SU-DHL-6 (cell line): ENCODE measurements at regions not wholly inside any gene's neighbourhood (a gene's known extent, or its start where the extent isn't known, plus 50 kb on each side); places are given as distances from the start of the nearest gene placed in this dataset.

Source experiments
- CTCF ChIP-seq: fragments of 200-600 bp; sonication (generic); IDR thresholded peaks from one replicate; pipeline ENCODE4 v1.5.1; 2017; ENCODE audit warnings: antibody characterized with exemption, mild to moderate bottlenecking, low read length, moderate library complexity; ENCODE audit not compliant: insufficient read depth, poor library complexity, severe bottlenecking
- EZH2phosphoT487 ChIP-seq: fragments of 200-600 bp; sonication (generic), shearing (Covaris generic); conservative IDR thresholded peaks from 2 replicates; pipeline ENCODE4 v1.6.1; 2018; ENCODE audit warnings: mild to moderate bottlenecking, antibody characterized with exemption, low read length, moderate library complexity, mixed read lengths

GRCh38 chr3:40995271-40995670, 204.0 kb upstream of the CTNNB1 start:
- TF ChIP-seq CTCF, result no peak
- TF ChIP-seq EZH2phosphoT487, result no peak
